HEK293T (cell line): ENCODE measurements at regions not wholly inside any gene's neighbourhood (a gene's known extent, or its start where the extent isn't known, plus 50 kb on each side); places are given as distances from the start of the nearest gene placed in this dataset.

ENCODE experiments used
- CTCF ChIA-PET: fragments of 350-600 bp; formaldehyde crosslinking; extraction: SDS; loops from one replicate; lab custom pipeline; 2021; ENCODE audit warnings: antibody characterized with exemption, inconsistent platforms; lab: Yijun Ruan, JAX
- POLR2A ChIA-PET: fragments of 350-600 bp; formaldehyde crosslinking; extraction: SDS; loops from one replicate; lab custom pipeline; 2020; ENCODE audit warnings: antibody characterized with exemption, inconsistent platforms; lab: Yijun Ruan, JAX
- DNase-seq: peaks from one replicate; pipeline ENCODE4 v3.0.0; 2012; ENCODE audit warnings: mixed read lengths; ENCODE audit errors: extremely low spot score
- ARNT ChIP-seq: fragments of 450-650 bp; IDR thresholded peaks from 2 replicates; pipeline ENCODE4 v1.6.1; 2017; ENCODE audit warnings: mild to moderate bottlenecking
- BHLHE40 ChIP-seq: fragments of 450-650 bp; IDR thresholded peaks from 2 replicates; pipeline ENCODE4 v1.6.1; 2016; ENCODE audit warnings: mild to moderate bottlenecking, moderate library complexity, borderline replicate concordance
- CTBP1 ChIP-seq: fragments of 450-650 bp; IDR thresholded peaks from 2 replicates; pipeline ENCODE4 v1.6.1; 2016; ENCODE audit warnings: borderline replicate concordance
- ELF4 ChIP-seq: fragments of 450-650 bp; IDR thresholded peaks from 2 replicates; pipeline ENCODE4 v1.6.1; 2017; ENCODE audit warnings: antibody characterized with exemption
- FOXA1 ChIP-seq: fragments of 450-650 bp; IDR thresholded peaks from 2 replicates; pipeline ENCODE4 v1.6.1; 2016; ENCODE audit warnings: mild to moderate bottlenecking
- FOXK2 ChIP-seq: fragments of 450-650 bp; IDR thresholded peaks from 2 replicates; pipeline ENCODE4 v1.6.1; 2016; ENCODE audit warnings: mild to moderate bottlenecking
- FOXM1 ChIP-seq: fragments of 450-650 bp; IDR thresholded peaks from 2 replicates; pipeline ENCODE4 v1.6.1; 2017; ENCODE audit warnings: mild to moderate bottlenecking, borderline replicate concordance
- HDGF ChIP-seq: fragments of 450-650 bp; IDR thresholded peaks from 2 replicates; pipeline ENCODE4 v1.6.1; 2017; ENCODE audit warnings: antibody characterized with exemption, borderline replicate concordance
- L3MBTL2 ChIP-seq: fragments of 450-650 bp; conservative IDR thresholded peaks from 2 replicates; pipeline ENCODE4 v1.6.1; 2016; ENCODE audit warnings: mild to moderate bottlenecking
- LEF1 ChIP-seq: fragments of 450-650 bp; IDR thresholded peaks from 2 replicates; pipeline ENCODE4 v1.6.1; 2017; ENCODE audit warnings: mild to moderate bottlenecking, borderline replicate concordance
- NFRKB ChIP-seq: fragments of 450-650 bp; IDR thresholded peaks from 2 replicates; pipeline ENCODE4 v1.6.1; 2016; ENCODE audit warnings: mild to moderate bottlenecking, moderate library complexity
- SP1 ChIP-seq: fragments of 450-650 bp; IDR thresholded peaks from 2 replicates; pipeline ENCODE4 v1.6.1; 2017
- SUZ12 ChIP-seq: fragments of 450-650 bp; IDR thresholded peaks from 2 replicates; pipeline ENCODE4 v1.6.1; 2016; ENCODE audit warnings: mild to moderate bottlenecking
- TARDBP ChIP-seq: fragments of 450-650 bp; IDR thresholded peaks from 2 replicates; pipeline ENCODE4 v1.6.1; 2016
- ZNF384 ChIP-seq: fragments of 450-650 bp; IDR thresholded peaks from 2 replicates; pipeline ENCODE4 v1.6.1; 2016
- TF ChIP-seq, protein P1 (sequence below): fragments of 450-650 bp; IDR thresholded peaks from 2 replicates; pipeline ENCODE4 v1.6.1; 2016

DNA sequence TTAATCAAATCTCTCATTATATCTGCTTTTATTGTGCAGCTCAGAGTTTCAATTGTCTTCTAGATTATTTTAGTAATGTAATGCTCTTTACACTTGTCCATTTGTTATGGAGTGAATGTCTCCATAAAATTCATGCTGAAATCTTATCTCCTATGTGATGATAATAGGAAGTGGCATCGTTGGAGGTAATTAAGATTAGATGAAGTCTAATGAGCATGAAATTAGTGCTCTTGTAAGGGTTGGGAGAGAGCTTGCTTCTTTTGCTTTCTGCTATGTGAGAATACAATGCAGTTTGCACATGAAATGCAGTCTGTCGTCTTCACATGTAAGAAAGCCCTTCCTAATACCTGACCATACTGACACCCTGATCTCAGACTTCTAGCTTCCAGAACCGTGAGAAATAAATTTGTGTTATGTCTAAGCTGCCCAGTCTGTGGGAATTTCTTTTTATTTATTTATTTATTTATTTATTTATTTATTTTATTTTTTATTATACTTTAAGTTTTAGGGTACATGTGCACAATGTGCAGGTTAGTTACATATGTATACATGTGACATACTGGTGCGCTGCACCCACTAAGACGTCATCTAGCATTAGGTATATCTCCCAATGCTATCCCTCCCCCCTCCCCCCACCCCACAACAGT lies 1399.2 kb upstream of the CDH6 start:
- ChIA-PET CTCF (no interaction called here), POLR2A (no interaction called here)
- DNase-seq = no peak
- TF ChIP-seq ARNT (no peak), FOXM1 (no peak), TARDBP (no peak), CTBP1 (no peak), ELF4 (no peak)

- ChIA-PET POLR2A (no interaction called here), CTCF (no interaction called here)
- no peak for DNase-seq
- TF ChIP-seq FOXK2 = no peak
- TF ChIP-seq L3MBTL2 = no peak
- no peak for TF ChIP-seq FOXM1
- no peak for TF ChIP-seq TARDBP
- TF ChIP-seq, protein P1, sequence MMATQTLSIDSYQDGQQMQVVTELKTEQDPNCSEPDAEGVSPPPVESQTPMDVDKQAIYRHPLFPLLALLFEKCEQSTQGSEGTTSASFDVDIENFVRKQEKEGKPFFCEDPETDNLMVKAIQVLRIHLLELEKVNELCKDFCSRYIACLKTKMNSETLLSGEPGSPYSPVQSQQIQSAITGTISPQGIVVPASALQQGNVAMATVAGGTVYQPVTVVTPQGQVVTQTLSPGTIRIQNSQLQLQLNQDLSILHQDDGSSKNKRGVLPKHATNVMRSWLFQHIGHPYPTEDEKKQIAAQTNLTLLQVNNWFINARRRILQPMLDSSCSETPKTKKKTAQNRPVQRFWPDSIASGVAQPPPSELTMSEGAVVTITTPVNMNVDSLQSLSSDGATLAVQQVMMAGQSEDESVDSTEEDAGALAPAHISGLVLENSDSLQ = no peak
- TF ChIP-seq ELF4 = no peak
- no peak for TF ChIP-seq BHLHE40
- TF ChIP-seq HDGF = no peak
- TF ChIP-seq ZNF384 = no peak
- no peak for TF ChIP-seq ARNT
- no peak for TF ChIP-seq SP1
- TF ChIP-seq SUZ12 = no peak
- no peak for TF ChIP-seq NFRKB
- no peak for TF ChIP-seq CTBP1
- no peak for TF ChIP-seq FOXA1
- TF ChIP-seq LEF1 = no peak
Observed at GRCh38 chr5:29790281-29790680, 1403.2 kb upstream of the CDH6 start.

DNA sequence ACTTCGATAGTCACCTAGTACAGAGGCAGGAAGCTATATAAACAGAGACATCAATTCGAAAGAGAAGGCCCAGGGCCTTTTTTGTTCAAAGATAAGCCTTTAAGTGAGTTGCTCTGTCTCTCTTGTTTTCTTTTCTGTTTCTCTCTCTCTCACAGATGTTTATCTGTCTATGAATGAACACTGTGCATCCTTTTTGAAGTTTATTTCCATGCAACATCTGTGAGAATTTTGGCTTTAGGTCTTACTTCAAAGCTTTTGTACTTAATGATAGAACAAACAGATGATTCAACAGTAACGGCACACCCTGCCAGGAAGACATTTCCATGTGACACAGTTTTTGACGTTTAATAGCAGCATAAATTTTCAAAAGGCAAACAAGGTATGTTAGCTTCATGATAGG lies 1413.1 kb upstream of the CDH6 start:
- TF ChIP-seq FOXK2 (no peak), FOXA1 (no peak), L3MBTL2 (no peak), CTBP1 (no peak)
- no peak for DNase-seq
- ChIA-PET CTCF (no interaction called here), POLR2A (no interaction called here)

DNA sequence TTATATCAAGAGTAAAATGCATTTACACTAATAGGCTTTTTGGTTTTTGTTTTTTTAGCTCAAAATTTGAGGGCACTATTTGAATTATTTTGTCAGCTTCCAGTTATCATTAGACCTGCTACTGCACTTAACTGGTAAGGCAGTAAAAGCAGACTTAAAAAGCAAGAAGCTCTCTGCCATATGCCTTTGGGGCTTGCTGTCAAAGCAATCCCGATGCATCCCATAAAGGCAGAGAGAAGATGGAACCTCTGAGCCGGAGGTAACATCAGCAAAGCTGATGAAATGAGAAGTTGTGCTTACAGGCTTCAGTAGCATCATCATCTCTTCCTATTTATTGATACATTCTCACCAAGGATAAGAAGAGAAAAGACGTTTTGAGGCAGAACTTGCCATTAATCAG lies 1414.3 kb upstream of the CDH6 start:
- no peak for DNase-seq
- ChIA-PET CTCF (no interaction called here), POLR2A (no interaction called here)
- TF ChIP-seq FOXA1 (no peak), SP1 (no peak), ARNT (no peak), L3MBTL2 (no peak), HDGF (no peak), BHLHE40 (no peak), ZNF384 (no peak), TARDBP (no peak), FOXK2 (no peak), LEF1 (no peak)
- TF ChIP-seq, protein P1 = no peak

DNA sequence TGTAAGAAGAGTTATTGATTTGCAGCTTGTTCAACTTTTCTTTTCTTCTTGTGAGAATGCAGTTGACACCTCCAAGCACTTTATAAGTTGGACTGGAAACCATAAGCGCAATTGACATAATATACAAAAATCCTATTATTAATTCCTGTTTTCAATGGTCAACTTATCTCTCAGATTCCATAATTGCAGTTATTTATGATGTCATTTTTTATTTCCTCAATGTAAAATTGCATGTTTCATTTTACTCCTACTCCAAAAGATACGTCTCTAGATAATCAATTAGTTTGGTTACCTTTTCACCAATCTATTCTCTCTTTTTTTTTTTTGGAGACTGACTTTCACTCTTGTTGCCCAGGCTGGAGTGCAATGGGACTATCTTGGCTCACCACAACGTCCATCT lies 1416.1 kb upstream of the CDH6 start:
- DNase-seq = no peak
- ChIA-PET CTCF (no interaction called here), POLR2A (no interaction called here)
- TF ChIP-seq ELF4 = no peak
- no peak for TF ChIP-seq BHLHE40
- TF ChIP-seq L3MBTL2 = no peak
- no peak for TF ChIP-seq FOXK2
- no peak for TF ChIP-seq SUZ12
- no peak for TF ChIP-seq FOXA1

DNA sequence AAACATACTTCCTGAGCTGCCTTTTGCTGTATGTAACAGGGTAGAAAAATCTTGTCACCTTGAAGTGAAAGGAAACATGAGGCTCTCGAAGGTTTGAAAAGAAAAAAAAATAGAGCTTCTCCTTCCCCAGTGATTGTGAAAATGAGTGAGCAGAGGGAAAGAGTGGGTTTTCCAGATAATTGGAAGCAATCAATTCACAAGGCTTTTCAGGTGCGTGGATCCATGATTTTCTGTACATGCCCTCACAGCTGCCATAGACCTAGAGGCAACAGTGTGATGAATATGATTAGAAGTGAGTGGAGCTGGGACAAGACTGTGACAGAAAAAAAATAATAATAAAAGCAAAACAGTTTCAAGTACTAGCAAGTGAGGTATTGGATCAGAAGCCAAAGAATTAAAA lies 1422.5 kb upstream of the CDH6 start:
- no peak for DNase-seq
- ChIA-PET CTCF (no interaction called here), POLR2A (no interaction called here)
- no peak for TF ChIP-seq FOXA1

GRCh38 chr5:29769474-29769873 lies 1424.0 kb upstream of the CDH6 start:
- no peak for DNase-seq
- ChIA-PET CTCF (no interaction called here), POLR2A (no interaction called here)
- TF ChIP-seq FOXA1 (no peak), CTBP1 (no peak), BHLHE40 (no peak), SP1 (no peak), LEF1 (no peak), TARDBP (no peak), ELF4 (no peak), L3MBTL2 (no peak), ARNT (no peak), SUZ12 (no peak), FOXM1 (no peak), NFRKB (no peak), ZNF384 (no peak)

DNA sequence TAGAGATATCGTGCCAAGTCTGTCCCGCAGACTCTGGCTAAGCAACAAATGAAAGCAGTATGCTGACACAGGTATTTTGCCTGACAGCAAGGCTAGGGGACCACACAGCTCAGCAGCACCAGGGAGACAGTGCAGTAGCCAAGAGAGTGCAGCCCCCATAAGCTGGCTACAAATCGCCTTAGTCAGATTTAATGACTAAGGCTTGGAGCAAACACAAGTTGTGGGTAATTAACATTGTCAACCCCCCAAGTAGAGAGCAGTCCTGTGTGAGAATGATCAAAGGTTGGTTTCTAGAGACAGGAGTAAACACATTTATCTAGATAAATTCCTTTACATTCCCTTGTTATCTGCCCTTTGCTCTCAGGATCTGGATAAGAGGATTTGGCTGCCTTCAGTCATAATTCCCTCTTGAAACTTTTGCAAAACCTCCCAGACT lies 1434.5 kb upstream of the CDH6 start:
- no peak for TF ChIP-seq FOXA1
- no peak for TF ChIP-seq ELF4
- TF ChIP-seq SP1 = no peak
- TF ChIP-seq NFRKB = no peak
- no peak for TF ChIP-seq TARDBP
- TF ChIP-seq HDGF = no peak
- TF ChIP-seq ARNT = no peak
- no peak for TF ChIP-seq LEF1
- DNase-seq = no peak
- CTCF ChIA-PET = no interaction called here
- POLR2A ChIA-PET = no interaction called here
